ELR (cell line): ENCODE measurements at regions not wholly inside any gene's neighbourhood (a gene's known extent, or its start where the extent isn't known, plus 50 kb on each side); places are given as distances from the start of the nearest gene placed in this dataset.
"Not testable (repeated sequence)": the region's sequence is repeated elsewhere in the genome, so short reads cannot be mapped to it uniquely, and the experiment has no call there.

Source experiments
- DNase-seq: peaks from one replicate; pipeline ENCODE4 v3.0.0-alpha.2; 2015; ENCODE audit warnings: low read depth

- no peak for DNase-seq
Observed at GRCh38 chr16:86346034-86346433, 164.3 kb upstream of the FOXF1 start.

GRCh38 chr16:86347090-86347489, 163.2 kb upstream of the FOXF1 start:
- DNase-seq = peak; percentile 47

GRCh38 chr16:86347916-86348555, 162.3 kb upstream of the FOXF1 start:
- no peak for DNase-seq

GRCh38 chr16:86349338-86349900, 160.9 kb upstream of the FOXF1 start:
- no peak for DNase-seq

GRCh38 chr16:86350289-86350688, 160.0 kb upstream of the FOXF1 start:
- no peak for DNase-seq

- DNase-seq = no peak
Observed at GRCh38 chr16:86351041-86351784, 159.1 kb upstream of the FOXF1 start.

- not testable (repeated sequence) for DNase-seq
Observed at GRCh38 chr16:86351785-86352139, 158.6 kb upstream of the FOXF1 start.

GRCh38 chr16:86353148-86353547, 157.2 kb upstream of the FOXF1 start:
- peak; percentile 95 for DNase-seq

GRCh38 chr16:86353948-86354347, 156.4 kb upstream of the FOXF1 start:
- no peak for DNase-seq

- DNase-seq = peak; percentile 90
Observed at GRCh38 chr16:86354641-86355513, 155.4 kb upstream of the FOXF1 start.

- DNase-seq = peak; percentile 99
Observed at GRCh38 chr16:86355531-86355930, 154.8 kb upstream of the FOXF1 start.

- DNase-seq = peak; percentile 90
Observed at GRCh38 chr16:86355951-86356350, 154.4 kb upstream of the FOXF1 start.

GRCh38 chr16:86356804-86357203, 153.5 kb upstream of the FOXF1 start:
- DNase-seq = no peak

- DNase-seq = no peak
Observed at GRCh38 chr16:86357303-86357702, 153.0 kb upstream of the FOXF1 start.

- no peak for DNase-seq
Observed at GRCh38 chr16:86357950-86358349, 152.4 kb upstream of the FOXF1 start.

- DNase-seq = no peak
Observed at GRCh38 chr16:86359571-86359970, 150.8 kb upstream of the FOXF1 start.

GRCh38 chr16:86362155-86362849, 148.0 kb upstream of the FOXF1 start:
- DNase-seq = peak; percentile 62

- DNase-seq = peak; percentile 98
Observed at GRCh38 chr16:86363057-86363490, 147.3 kb upstream of the FOXF1 start.

GRCh38 chr16:86363836-86364618, 146.3 kb upstream of the FOXF1 start:
- DNase-seq = no peak

- no peak for DNase-seq
Observed at GRCh38 chr16:86364653-86365380, 145.5 kb upstream of the FOXF1 start.
